Liver (tissue), 3 donors: ENCODE measurements at regions not wholly inside any gene's neighbourhood (a gene's known extent, or its start where the extent isn't known, plus 50 kb on each side); places are given as distances from the start of the nearest gene placed in this dataset.

Experiments
- ATF3 ChIP-seq: IDR thresholded peaks from 2 replicates; pipeline ENCODE4 v1.6.1; 2016; ENCODE audit warnings: antibody characterized with exemption
- CTCF ChIP-seq: fragments of 150-350 bp; IDR thresholded peaks from 2 replicates; pipeline ENCODE4 v1.5.1; 2017; ENCODE audit warnings: improper control_type of control experiment, low read depth, low read length; ENCODE audit not compliant: missing input control
- EGR1 ChIP-seq, 2 donors: IDR thresholded peaks; 2 replicates each; pipeline ENCODE4 v1.6.1; 2016 to 2018; ENCODE audit warnings: antibody characterized with exemption in 2 of 2, low read depth in 2 of 2
- FOXA1 ChIP-seq: IDR thresholded peaks from 2 replicates; pipeline ENCODE4 v1.6.1; 2016; ENCODE audit warnings: antibody characterized with exemption
- FOXA2 ChIP-seq: IDR thresholded peaks from 2 replicates; pipeline ENCODE4 v1.6.1; 2016; ENCODE audit warnings: antibody characterized with exemption
- JUND ChIP-seq, 2 donors: IDR thresholded peaks; 2 replicates each; pipeline ENCODE4 v1.6.1; 2016; ENCODE audit warnings: antibody characterized with exemption in 2 of 2
- MAX ChIP-seq: IDR thresholded peaks from 2 replicates; pipeline ENCODE4 v1.6.1; 2016; ENCODE audit warnings: antibody characterized with exemption
- RAD21 ChIP-seq, 2 donors: IDR thresholded peaks; 2 replicates each; pipeline ENCODE4 v1.6.1; 2016; ENCODE audit warnings: antibody characterized with exemption in 2 of 2, mild to moderate bottlenecking in 2 of 2
- REST ChIP-seq: IDR thresholded peaks from 2 replicates; pipeline ENCODE4 v1.6.1; 2016; ENCODE audit warnings: antibody characterized with exemption, mild to moderate bottlenecking
- SP1 ChIP-seq: IDR thresholded peaks from 2 replicates; pipeline ENCODE4 v1.6.1; 2018; ENCODE audit warnings: antibody characterized with exemption, mild to moderate bottlenecking
- YY1 ChIP-seq: IDR thresholded peaks from 2 replicates; pipeline ENCODE4 v1.6.1; 2016; ENCODE audit warnings: antibody characterized with exemption, mild to moderate bottlenecking
- ZBTB33 ChIP-seq: IDR thresholded peaks from 2 replicates; pipeline ENCODE4 v1.6.1; 2016; ENCODE audit warnings: antibody characterized with exemption
- donor health status: healthy.
- donor health status: healthy.

- TF ChIP-seq YY1 (no peak), CTCF (no peak), ZBTB33 (no peak), MAX (no peak), FOXA2 (no peak), ATF3 (no peak), JUND (IDR thresholded peaks at IDR 0.05) (no peak), REST (no peak), RAD21 (IDR thresholded peaks at IDR 0.05) (no peak), SP1 (no peak), EGR1 (IDR thresholded peaks at IDR 0.05; ENCODE audit: low read depth in 2 of 2) (no peak), FOXA1 (no peak)
These were observed 184.3 kb downstream of the ZC3H11B start for GRCh38 chr1:219428651-219429050.
